Astrocyte (in vitro differentiated cells and primary cell): ENCODE measurements at regions not wholly inside any gene's neighbourhood (a gene's known extent, or its start where the extent isn't known, plus 50 kb on each side); places are given as distances from the start of the nearest gene placed in this dataset.

ENCODE experiments used
- DNase-seq: peaks from one replicate; pipeline ENCODE4 v3.0.0-alpha.2; 2010; ENCODE audit warnings: low read depth
- FAIRE-seq: peaks from 2 replicates; lab custom pipeline; 2011; peaks lifted over from hg19 to GRCh38; lab: Jason Lieb, UNC
- H2AFZ ChIP-seq: 2 replicates; pipeline ENCODE4 v1.6.0; 2012; ENCODE audit warnings: low read depth, low read length, inconsistent platforms
- H3K27ac ChIP-seq: 2 replicates; pipeline ENCODE4 v1.5.1; 2011; ENCODE audit warnings: low read depth, low read length, inconsistent platforms
- H3K27me3 ChIP-seq: 2 replicates; pipeline ENCODE4 v1.6.0; 2011; ENCODE audit warnings: low read length, inconsistent platforms; ENCODE audit not compliant: insufficient read depth
- H3K36me3 ChIP-seq: 2 replicates; pipeline ENCODE4 v1.5.1; 2011; ENCODE audit warnings: low read length, inconsistent platforms; ENCODE audit not compliant: insufficient read depth
- H3K4me1 ChIP-seq: 2 replicates; pipeline ENCODE4 v1.5.1; 2011; ENCODE audit warnings: low read length, inconsistent platforms; ENCODE audit not compliant: insufficient read depth
- H3K4me2 ChIP-seq: 2 replicates; pipeline ENCODE4 v1.6.0; 2012; ENCODE audit warnings: low read length, inconsistent platforms
- H3K4me3 ChIP-seq: 2 replicates; pipeline ENCODE4 v1.5.1; 2011; ENCODE audit warnings: low read depth, mild to moderate bottlenecking, low read length, inconsistent platforms; ENCODE audit not compliant: insufficient read depth
- H3K79me2 ChIP-seq: 2 replicates; pipeline ENCODE4 v1.6.0; 2012; ENCODE audit warnings: mild to moderate bottlenecking, low read length, inconsistent platforms; ENCODE audit not compliant: insufficient read depth
- H3K9ac ChIP-seq: 2 replicates; pipeline ENCODE4 v1.6.0; 2012; ENCODE audit warnings: mild to moderate bottlenecking, low read length, inconsistent platforms
- H3K9me3 ChIP-seq: 2 replicates; pipeline ENCODE4 v1.5.1; 2012; ENCODE audit warnings: low read depth, mild to moderate bottlenecking, low read length, inconsistent platforms; ENCODE audit not compliant: insufficient read depth
- H4K20me1 ChIP-seq: 2 replicates; pipeline ENCODE4 v1.6.0; 2012; ENCODE audit warnings: low read length, inconsistent platforms; ENCODE audit not compliant: insufficient read depth
- H3K27ac Mint-ChIP-seq: one replicate; pipeline ENCODE4 v1.8.0; 2021; ENCODE audit warnings: mild to moderate bottlenecking, mixed read lengths; ENCODE audit not compliant: unreplicated experiment
- H3K27me3 Mint-ChIP-seq: one replicate; pipeline ENCODE4 v1.8.0; 2021; ENCODE audit warnings: low read depth, mixed read lengths; ENCODE audit not compliant: unreplicated experiment
- H3K36me3 Mint-ChIP-seq: one replicate; pipeline ENCODE4 v1.8.0; 2021; ENCODE audit warnings: low read depth, mixed read lengths; ENCODE audit not compliant: unreplicated experiment
- H3K4me1 Mint-ChIP-seq: one replicate; pipeline ENCODE4 v1.8.0; 2021; ENCODE audit warnings: low read depth, mixed read lengths; ENCODE audit not compliant: unreplicated experiment
- H3K4me3 Mint-ChIP-seq: one replicate; pipeline ENCODE4 v1.8.0; 2021; ENCODE audit warnings: mild to moderate bottlenecking, moderate library complexity, mixed read lengths; ENCODE audit not compliant: unreplicated experiment
- H3K9me3 Mint-ChIP-seq: one replicate; pipeline ENCODE4 v1.8.0; 2021; ENCODE audit warnings: mild to moderate bottlenecking, mixed read lengths; ENCODE audit not compliant: unreplicated experiment
- EZH2 ChIP-seq: IDR thresholded peaks from 2 replicates; pipeline ENCODE4 v1.6.1; 2012; ENCODE audit warnings: mild to moderate bottlenecking, low read length, inconsistent platforms; ENCODE audit not compliant: insufficient read depth
- TF ChIP-seq, protein P1 (sequence below): IDR thresholded peaks from 2 replicates; pipeline ENCODE4 v1.5.1; 2011; ENCODE audit warnings: low read depth, mild to moderate bottlenecking, inconsistent platforms, low read length, moderate library complexity; ENCODE audit not compliant: insufficient read depth

DNA sequence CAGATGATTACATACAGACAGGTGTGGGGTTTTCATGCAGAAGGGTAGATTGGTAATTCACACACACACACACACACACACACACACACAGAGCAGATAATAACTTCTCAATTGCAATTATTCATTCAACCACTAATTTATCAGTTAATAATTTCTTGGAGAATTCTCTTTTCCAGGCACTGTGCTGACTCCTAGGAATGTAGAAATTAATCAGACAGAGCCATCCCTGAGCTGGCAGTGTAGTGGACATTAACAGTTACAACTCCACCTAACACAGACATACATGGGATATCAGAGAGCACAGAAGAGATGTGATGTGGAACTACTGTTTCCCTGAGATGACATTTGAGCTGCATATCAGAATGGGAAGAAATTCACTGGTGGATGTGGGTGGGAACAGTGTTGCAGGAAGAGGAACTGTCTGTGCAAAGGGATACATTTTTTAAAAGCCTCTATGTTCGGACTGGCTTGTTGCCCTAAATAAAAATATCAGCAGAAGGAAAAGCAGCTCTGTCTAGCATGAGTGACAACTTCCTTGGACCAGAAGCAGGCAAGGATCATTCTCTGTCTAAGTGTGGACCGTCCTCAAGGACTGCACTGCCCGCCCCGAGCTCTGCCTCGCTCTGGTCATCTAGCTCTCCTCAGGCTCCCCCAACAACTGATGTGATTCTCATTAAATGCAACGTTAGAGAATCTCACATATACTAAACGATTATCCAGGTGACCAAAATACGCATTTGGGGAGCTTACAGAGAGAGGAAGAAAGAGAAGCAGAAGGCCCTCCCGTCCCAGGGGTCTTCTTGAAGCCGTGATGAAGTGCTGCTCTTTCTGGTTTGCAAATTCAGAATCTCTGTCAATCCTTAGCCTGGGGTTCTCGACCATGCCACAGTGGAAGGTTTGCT lies 173.4 kb upstream of the TRIB2 start:
- no peak for FAIRE-seq
- H3K4me2 ChIP-seq = no peak overlapping the region
- no peaks in the 10 kb centered on the region for H3K27me3 Mint-ChIP-seq

DNA sequence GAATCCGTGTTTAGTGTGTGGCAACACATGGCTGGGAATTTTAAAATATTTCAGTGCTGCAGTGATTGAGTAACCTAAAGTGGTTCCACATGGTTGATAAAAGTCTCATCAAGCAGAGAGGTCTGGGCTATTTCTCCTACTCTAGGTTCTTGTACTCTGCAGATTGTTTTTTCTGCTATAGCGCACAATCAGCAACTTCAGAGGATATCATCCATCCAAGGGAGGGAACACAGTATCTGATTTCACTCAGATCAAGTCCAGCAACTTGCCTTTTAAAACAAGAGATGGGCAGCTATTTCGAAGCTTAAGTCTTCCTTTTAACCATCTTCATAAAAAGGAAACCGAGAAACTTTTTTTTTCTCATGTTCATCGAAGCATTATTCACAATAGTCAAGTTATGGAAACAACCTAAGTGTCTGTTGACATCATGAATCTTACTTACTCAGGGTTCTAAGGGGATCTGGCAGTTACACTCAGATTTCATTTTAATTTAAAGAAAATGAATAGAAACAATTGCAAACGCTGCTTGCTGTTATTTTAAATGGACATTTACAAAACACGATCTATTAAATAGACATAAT lies 172.7 kb upstream of the TRIB2 start:
- TF ChIP-seq EZH2 = no peak
- TF ChIP-seq, protein P1, sequence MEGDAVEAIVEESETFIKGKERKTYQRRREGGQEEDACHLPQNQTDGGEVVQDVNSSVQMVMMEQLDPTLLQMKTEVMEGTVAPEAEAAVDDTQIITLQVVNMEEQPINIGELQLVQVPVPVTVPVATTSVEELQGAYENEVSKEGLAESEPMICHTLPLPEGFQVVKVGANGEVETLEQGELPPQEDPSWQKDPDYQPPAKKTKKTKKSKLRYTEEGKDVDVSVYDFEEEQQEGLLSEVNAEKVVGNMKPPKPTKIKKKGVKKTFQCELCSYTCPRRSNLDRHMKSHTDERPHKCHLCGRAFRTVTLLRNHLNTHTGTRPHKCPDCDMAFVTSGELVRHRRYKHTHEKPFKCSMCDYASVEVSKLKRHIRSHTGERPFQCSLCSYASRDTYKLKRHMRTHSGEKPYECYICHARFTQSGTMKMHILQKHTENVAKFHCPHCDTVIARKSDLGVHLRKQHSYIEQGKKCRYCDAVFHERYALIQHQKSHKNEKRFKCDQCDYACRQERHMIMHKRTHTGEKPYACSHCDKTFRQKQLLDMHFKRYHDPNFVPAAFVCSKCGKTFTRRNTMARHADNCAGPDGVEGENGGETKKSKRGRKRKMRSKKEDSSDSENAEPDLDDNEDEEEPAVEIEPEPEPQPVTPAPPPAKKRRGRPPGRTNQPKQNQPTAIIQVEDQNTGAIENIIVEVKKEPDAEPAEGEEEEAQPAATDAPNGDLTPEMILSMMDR = no peak
- Histone ChIP-seq H3K79me2 (no peaks in the 10 kb centered on the region), H3K27ac (no peak overlapping the region), H4K20me1 (no peaks in the 10 kb centered on the region), H3K27me3 (no peaks in the 10 kb centered on the region), H3K9ac (no peak overlapping the region), H3K9me3 (no peaks in the 10 kb centered on the region), H3K4me3 (no peak overlapping the region), H3K4me2 (no peak overlapping the region), H3K4me1 (peaks cover 4% of the 10 kb centered on the region), H3K36me3 (no peaks in the 10 kb centered on the region), H2AFZ (no peak overlapping the region)
- no peaks in the 10 kb centered on the region for H3K9me3 Mint-ChIP-seq
- H3K4me3 Mint-ChIP-seq = no peak overlapping the region
- H3K36me3 Mint-ChIP-seq = no peaks in the 10 kb centered on the region
- no peak overlapping the region for H3K27ac Mint-ChIP-seq
- DNase-seq (no peak), FAIRE-seq (no peak)
- H3K27me3 Mint-ChIP-seq = no peaks in the 10 kb centered on the region
- H3K4me1 Mint-ChIP-seq = no peaks in the 10 kb centered on the region

More for the DNA sequence above, 173.4 kb upstream of the TRIB2 start:
- H3K9me3 Mint-ChIP-seq = no peaks in the 10 kb centered on the region
- H3K4me1 ChIP-seq = no peaks in the 10 kb centered on the region
- no peaks in the 10 kb centered on the region for H3K79me2 ChIP-seq
- H3K9ac ChIP-seq = no peak overlapping the region
- H3K27ac Mint-ChIP-seq = no peak overlapping the region
- H3K36me3 ChIP-seq = no peaks in the 10 kb centered on the region
- no peak overlapping the region for H3K4me3 Mint-ChIP-seq
- H3K27ac ChIP-seq = no peak overlapping the region
- no peaks in the 10 kb centered on the region for H3K4me1 Mint-ChIP-seq
- H3K36me3 Mint-ChIP-seq = no peaks in the 10 kb centered on the region
- no peak overlapping the region for H3K4me3 ChIP-seq
- DNase-seq = no peak
- no peaks in the 10 kb centered on the region for H3K9me3 ChIP-seq
- no peaks in the 10 kb centered on the region for H4K20me1 ChIP-seq
- TF ChIP-seq EZH2 = no peak
- TF ChIP-seq, protein P1 = no peak
- no peaks in the 10 kb centered on the region for H3K27me3 ChIP-seq
- no peak overlapping the region for H2AFZ ChIP-seq
